Fibroblast of lung (primary cell): ENCODE measurements at regions not wholly inside any gene's neighbourhood (a gene's known extent, or its start where the extent isn't known, plus 50 kb on each side); places are given as distances from the start of the nearest gene placed in this dataset.
A peak's percentile ranks its signal among the peaks of the same experiment; 100 is the strongest.

Experiments
- DNase-seq, 2 donors: peaks; one replicate each; pipeline versions ENCODE4 v3.0.0 to v3.0.0-alpha.2; 2010; ENCODE audit warnings: low read depth in 2 of 2
- H2AFZ ChIP-seq: 2 replicates; pipeline ENCODE4 v1.5.1; 2012; ENCODE audit warnings: low read length, control low read depth, inconsistent platforms
- H3K27ac ChIP-seq: 2 replicates; pipeline ENCODE4 v1.5.1; 2011; ENCODE audit warnings: low read length, control low read depth; ENCODE audit not compliant: insufficient read depth
- H3K27me3 ChIP-seq: 2 replicates; pipeline ENCODE4 v1.5.1; 2011; ENCODE audit warnings: mild to moderate bottlenecking, low read length; ENCODE audit not compliant: control insufficient read depth, insufficient read depth
- H3K36me3 ChIP-seq: 2 replicates; pipeline ENCODE4 v1.5.1; 2011; ENCODE audit warnings: low read length; ENCODE audit not compliant: control insufficient read depth, insufficient read depth
- H3K4me1 ChIP-seq: 2 replicates; pipeline ENCODE4 v1.5.1; 2011; ENCODE audit warnings: low read length; ENCODE audit not compliant: control insufficient read depth, insufficient read depth; ENCODE audit errors: extremely low read depth
- H3K4me2 ChIP-seq: 2 replicates; pipeline ENCODE4 v1.5.1; 2011; ENCODE audit warnings: low read length, control low read depth; ENCODE audit not compliant: insufficient read depth; ENCODE audit errors: extremely low read depth
- H3K4me3 ChIP-seq, 4 experiments: fragments of 200-600 bp in 1 of 4; sonication (generic) in 1 of 4; replicated peaks in 1 of 4; 2 replicates each; pipeline ENCODE4 v1.5.1; 2011 to 2016; ENCODE audit warnings: low read length in 4 of 4, low read depth in 3 of 4, mild to moderate bottlenecking in 3 of 4, control low read depth in 2 of 4, inconsistent platforms in 1 of 4, mixed read lengths in 1 of 4; ENCODE audit not compliant: insufficient read depth in 1 of 4; ENCODE audit errors: control extremely low read depth in 1 of 4
- H3K79me2 ChIP-seq: 2 replicates; pipeline ENCODE4 v1.5.1; 2012; ENCODE audit warnings: mild to moderate bottlenecking, low read length, inconsistent platforms; ENCODE audit not compliant: control insufficient read depth, insufficient read depth
- H3K9ac ChIP-seq: 2 replicates; pipeline ENCODE4 v1.5.1; 2011; ENCODE audit warnings: mild to moderate bottlenecking, low read length, control low read depth; ENCODE audit not compliant: insufficient read depth
- H3K9me3 ChIP-seq: 2 replicates; pipeline ENCODE4 v1.5.1; 2012; ENCODE audit warnings: low read depth, low read length; ENCODE audit not compliant: control insufficient read depth, insufficient read depth
- H4K20me1 ChIP-seq: 2 replicates; pipeline ENCODE4 v1.5.1; 2011; ENCODE audit warnings: low read length; ENCODE audit not compliant: control insufficient read depth, insufficient read depth; ENCODE audit errors: extremely low read depth
- EZH2 ChIP-seq: IDR thresholded peaks from 2 replicates; pipeline ENCODE4 v1.5.1; 2012; ENCODE audit warnings: low read length, control low read depth, mild to moderate bottlenecking; ENCODE audit errors: missing control alignments
- TF ChIP-seq, protein P1 (sequence below), 2 donors: IDR thresholded peaks in 1 of 2; conservative IDR thresholded peaks in 1 of 2; 1 replicate in 1 of 2; 2 replicates in 1 of 2; pipeline ENCODE4 v1.5.1; 2011 to 2012; ENCODE audit warnings: low read length in 2 of 2, control low read depth in 1 of 2, inconsistent platforms in 1 of 2, low read depth in 1 of 2, mild to moderate bottlenecking in 1 of 2

DNA sequence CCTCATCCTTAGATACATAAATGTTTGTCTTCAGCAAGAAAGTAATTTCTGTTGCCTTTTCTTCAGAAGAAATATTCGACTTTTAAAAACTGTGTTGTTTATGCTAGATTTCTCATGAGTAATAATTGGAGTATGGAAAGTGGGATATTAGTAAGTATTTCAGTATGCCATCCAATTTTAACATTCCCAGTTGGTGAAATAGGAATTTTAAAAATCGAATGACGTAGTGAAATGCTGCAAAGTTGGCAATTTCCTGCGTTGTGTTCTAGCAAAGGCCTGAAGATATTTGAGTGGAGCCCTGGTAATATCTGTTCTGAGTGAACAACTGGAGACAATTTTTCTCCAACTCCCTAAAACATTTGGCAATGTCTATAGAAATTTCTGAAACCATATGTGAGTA lies 190.1 kb downstream of the ZNF330 start:
- Histone ChIP-seq H3K79me2 (no peaks in the 10 kb centered on the region), H3K4me1 (peaks cover 2% of the 10 kb centered on the region), H2AFZ (no peak overlapping the region), H3K9ac (no peak overlapping the region), H3K27ac (peak overlapping the region; percentile 65), H3K36me3 (no peaks in the 10 kb centered on the region), H3K4me3 (no peak overlapping the region), H4K20me1 (no peaks in the 10 kb centered on the region), H3K9me3 (no peaks in the 10 kb centered on the region), H3K27me3 (no peaks in the 10 kb centered on the region), H3K4me2 (peak overlapping the region; percentile 18)
- peak; percentile 41 to 74 for DNase-seq
- TF ChIP-seq, protein P1, sequence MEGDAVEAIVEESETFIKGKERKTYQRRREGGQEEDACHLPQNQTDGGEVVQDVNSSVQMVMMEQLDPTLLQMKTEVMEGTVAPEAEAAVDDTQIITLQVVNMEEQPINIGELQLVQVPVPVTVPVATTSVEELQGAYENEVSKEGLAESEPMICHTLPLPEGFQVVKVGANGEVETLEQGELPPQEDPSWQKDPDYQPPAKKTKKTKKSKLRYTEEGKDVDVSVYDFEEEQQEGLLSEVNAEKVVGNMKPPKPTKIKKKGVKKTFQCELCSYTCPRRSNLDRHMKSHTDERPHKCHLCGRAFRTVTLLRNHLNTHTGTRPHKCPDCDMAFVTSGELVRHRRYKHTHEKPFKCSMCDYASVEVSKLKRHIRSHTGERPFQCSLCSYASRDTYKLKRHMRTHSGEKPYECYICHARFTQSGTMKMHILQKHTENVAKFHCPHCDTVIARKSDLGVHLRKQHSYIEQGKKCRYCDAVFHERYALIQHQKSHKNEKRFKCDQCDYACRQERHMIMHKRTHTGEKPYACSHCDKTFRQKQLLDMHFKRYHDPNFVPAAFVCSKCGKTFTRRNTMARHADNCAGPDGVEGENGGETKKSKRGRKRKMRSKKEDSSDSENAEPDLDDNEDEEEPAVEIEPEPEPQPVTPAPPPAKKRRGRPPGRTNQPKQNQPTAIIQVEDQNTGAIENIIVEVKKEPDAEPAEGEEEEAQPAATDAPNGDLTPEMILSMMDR (conservative IDR thresholded peaks at IDR 0.05 in 1 of 2, IDR thresholded peaks at IDR 0.05 in 1 of 2; ENCODE audit: low read depth in 1 of 2, low read length in 2 of 2) = no peak
- no peak for TF ChIP-seq EZH2

- no peaks in the 10 kb centered on the region for H3K9me3 ChIP-seq
- DNase-seq = no peak
- H3K27ac ChIP-seq = no peak overlapping the region
- H3K4me3 ChIP-seq = no peak overlapping the region
- no peaks in the 10 kb centered on the region for H3K27me3 ChIP-seq
- H4K20me1 ChIP-seq = no peaks in the 10 kb centered on the region
- no peaks in the 10 kb centered on the region for H3K36me3 ChIP-seq
- peaks cover 3% of the 10 kb centered on the region for H3K4me1 ChIP-seq
- H3K79me2 ChIP-seq = no peaks in the 10 kb centered on the region
- H3K4me2 ChIP-seq = no peak overlapping the region
- TF ChIP-seq EZH2 = no peak
- TF ChIP-seq, protein P1 (conservative IDR thresholded peaks at IDR 0.05 in 1 of 2, IDR thresholded peaks at IDR 0.05 in 1 of 2; ENCODE audit: low read depth in 1 of 2, low read length in 2 of 2) = no peak
- H3K9ac ChIP-seq = no peak overlapping the region
- no peak overlapping the region for H2AFZ ChIP-seq
These were observed 191.2 kb downstream of the ZNF330 start for GRCh38 chr4:141411936-141412335.

DNA sequence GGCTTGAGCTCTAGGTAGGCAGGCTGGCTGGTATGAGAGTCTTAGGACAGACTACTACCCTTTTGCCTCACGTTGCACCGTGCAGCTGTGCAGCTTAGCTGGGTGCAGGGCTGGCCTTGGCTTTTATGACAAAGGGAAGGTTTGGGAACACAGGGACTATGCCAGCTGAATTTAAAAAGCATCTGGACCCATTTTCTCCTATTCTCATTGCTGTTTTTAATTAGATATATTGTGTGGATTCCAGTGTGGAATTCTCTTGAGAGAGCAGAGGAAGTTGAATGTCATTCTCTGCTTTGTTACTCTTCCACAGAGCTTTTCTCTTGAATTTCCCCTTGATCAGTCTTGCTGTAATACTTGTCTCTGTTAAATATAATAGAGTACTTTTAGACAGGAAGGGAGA lies 192.7 kb downstream of the ZNF330 start:
- no peak overlapping the region for H3K27ac ChIP-seq
- H3K4me1 ChIP-seq = peaks cover 5% of the 10 kb centered on the region
- TF ChIP-seq, protein P1 (conservative IDR thresholded peaks at IDR 0.05 in 1 of 2, IDR thresholded peaks at IDR 0.05 in 1 of 2; ENCODE audit: low read depth in 1 of 2, low read length in 2 of 2) = no peak
- no peak for TF ChIP-seq EZH2
- no peak overlapping the region for H2AFZ ChIP-seq
- H3K9me3 ChIP-seq = no peaks in the 10 kb centered on the region
- no peaks in the 10 kb centered on the region for H3K36me3 ChIP-seq
- no peaks in the 10 kb centered on the region for H3K79me2 ChIP-seq
- no peaks in the 10 kb centered on the region for H4K20me1 ChIP-seq
- H3K4me2 ChIP-seq = no peak overlapping the region
- no peak overlapping the region for H3K9ac ChIP-seq
- H3K4me3 ChIP-seq = no peak overlapping the region
- DNase-seq = no peak
- H3K27me3 ChIP-seq = no peaks in the 10 kb centered on the region
